Nephron progenitor cell (in vitro differentiated cells): ENCODE measurements at regions not wholly inside any gene's neighbourhood (a gene's known extent, or its start where the extent isn't known, plus 50 kb on each side); places are given as distances from the start of the nearest gene placed in this dataset.

Source experiments
- DNase-seq: peaks from one replicate; pipeline ENCODE4 v3.0.0; 2021
- H3K27ac Mint-ChIP-seq: 2 replicates; pipeline ENCODE4 v1.8.0; 2021; ENCODE audit warnings: mild to moderate bottlenecking, moderate library complexity, mixed read lengths
- H3K27me3 Mint-ChIP-seq: 2 replicates; pipeline ENCODE4 v1.8.0; 2021; ENCODE audit warnings: mild to moderate bottlenecking, low read depth, mixed read lengths; ENCODE audit not compliant: poor library complexity
- H3K36me3 Mint-ChIP-seq: 2 replicates; pipeline ENCODE4 v1.8.0; 2021; ENCODE audit warnings: low read depth, mixed read lengths
- H3K4me1 Mint-ChIP-seq: 2 replicates; pipeline ENCODE4 v1.8.0; 2021; ENCODE audit warnings: mixed read lengths
- H3K4me3 Mint-ChIP-seq: 2 replicates; pipeline ENCODE4 v1.8.0; 2021; ENCODE audit warnings: mild to moderate bottlenecking, moderate library complexity, mixed read lengths
- H3K9me3 Mint-ChIP-seq: 2 replicates; pipeline ENCODE4 v1.8.0; 2021; ENCODE audit warnings: mild to moderate bottlenecking, moderate library complexity, mixed read lengths
- CTCF ChIP-seq: fragments of 200-600 bp; sonication (generic); IDR thresholded peaks from 2 replicates; pipeline ENCODE4 v1.5.0; 2021; ENCODE audit warnings: antibody characterized with exemption

GRCh38 chrX:10077425-10078188, 79.2 kb upstream of the CLCN4 start:
- H3K4me1 Mint-ChIP-seq, result no peaks in the 10 kb centered on the region
- TF ChIP-seq CTCF, result no peak
- peak overlapping the region; percentile 64 for H3K27ac Mint-ChIP-seq
- peaks cover 26% of the 10 kb centered on the region for H3K9me3 Mint-ChIP-seq
- H3K4me3 Mint-ChIP-seq, result no peak overlapping the region
- no peak for DNase-seq
- H3K36me3 Mint-ChIP-seq, result peaks cover 30% of the 10 kb centered on the region
- no peaks in the 10 kb centered on the region for H3K27me3 Mint-ChIP-seq

- Mint-ChIP-seq H3K27me3 (no peaks in the 10 kb centered on the region), H3K27ac (no peak overlapping the region), H3K4me1 (no peaks in the 10 kb centered on the region), H3K36me3 (peaks cover 24% of the 10 kb centered on the region), H3K9me3 (peaks cover 29% of the 10 kb centered on the region), H3K4me3 (no peak overlapping the region)
- DNase-seq, result no peak
- TF ChIP-seq CTCF, result no peak
These were observed 78.5 kb upstream of the CLCN4 start for GRCh38 chrX:10078266-10078665.

GRCh38 chrX:10079231-10079630, 77.5 kb upstream of the CLCN4 start:
- H3K9me3 Mint-ChIP-seq, result peaks cover 25% of the 10 kb centered on the region
- H3K27ac Mint-ChIP-seq, result peak overlapping the region; percentile 57
- H3K27me3 Mint-ChIP-seq, result no peaks in the 10 kb centered on the region
- no peaks in the 10 kb centered on the region for H3K4me1 Mint-ChIP-seq
- DNase-seq, result no peak
- H3K36me3 Mint-ChIP-seq, result peaks cover 24% of the 10 kb centered on the region
- H3K4me3 Mint-ChIP-seq, result no peak overlapping the region
- no peak for TF ChIP-seq CTCF

- no peak for TF ChIP-seq CTCF
- Mint-ChIP-seq H3K4me3 (no peak overlapping the region), H3K9me3 (peaks cover 39% of the 10 kb centered on the region), H3K27ac (no peak overlapping the region), H3K4me1 (no peaks in the 10 kb centered on the region), H3K27me3 (no peaks in the 10 kb centered on the region), H3K36me3 (peaks cover 34% of the 10 kb centered on the region)
- no peak for DNase-seq
These were observed 73.0 kb upstream of the CLCN4 start for GRCh38 chrX:10083809-10084208.

- no peak for DNase-seq
- Mint-ChIP-seq H3K4me1 (no peaks in the 10 kb centered on the region), H3K4me3 (no peak overlapping the region), H3K9me3 (peaks cover 39% of the 10 kb centered on the region), H3K27me3 (no peaks in the 10 kb centered on the region), H3K27ac (no peak overlapping the region), H3K36me3 (peaks cover 20% of the 10 kb centered on the region)
- TF ChIP-seq CTCF, result no peak
These were observed 71.6 kb upstream of the CLCN4 start for GRCh38 chrX:10085223-10085622.

GRCh38 chrX:10086676-10087075, 70.1 kb upstream of the CLCN4 start:
- TF ChIP-seq CTCF, result no peak
- no peak for DNase-seq
- Mint-ChIP-seq H3K27me3 (no peaks in the 10 kb centered on the region), H3K27ac (peak overlapping the region; percentile 84), H3K4me3 (no peak overlapping the region), H3K36me3 (peaks cover 28% of the 10 kb centered on the region), H3K4me1 (no peaks in the 10 kb centered on the region), H3K9me3 (peaks cover 38% of the 10 kb centered on the region)
